GM12872 (cell line): ENCODE measurements at regions not wholly inside any gene's neighbourhood (a gene's known extent, or its start where the extent isn't known, plus 50 kb on each side); places are given as distances from the start of the nearest gene placed in this dataset.

Experiments
- TF ChIP-seq, protein P1 (sequence below): IDR thresholded peaks from 3 replicates; pipeline ENCODE4 v1.5.1; 2011; ENCODE audit warnings: low read depth, mild to moderate bottlenecking, low read length, moderate library complexity; ENCODE audit not compliant: insufficient read depth

DNA sequence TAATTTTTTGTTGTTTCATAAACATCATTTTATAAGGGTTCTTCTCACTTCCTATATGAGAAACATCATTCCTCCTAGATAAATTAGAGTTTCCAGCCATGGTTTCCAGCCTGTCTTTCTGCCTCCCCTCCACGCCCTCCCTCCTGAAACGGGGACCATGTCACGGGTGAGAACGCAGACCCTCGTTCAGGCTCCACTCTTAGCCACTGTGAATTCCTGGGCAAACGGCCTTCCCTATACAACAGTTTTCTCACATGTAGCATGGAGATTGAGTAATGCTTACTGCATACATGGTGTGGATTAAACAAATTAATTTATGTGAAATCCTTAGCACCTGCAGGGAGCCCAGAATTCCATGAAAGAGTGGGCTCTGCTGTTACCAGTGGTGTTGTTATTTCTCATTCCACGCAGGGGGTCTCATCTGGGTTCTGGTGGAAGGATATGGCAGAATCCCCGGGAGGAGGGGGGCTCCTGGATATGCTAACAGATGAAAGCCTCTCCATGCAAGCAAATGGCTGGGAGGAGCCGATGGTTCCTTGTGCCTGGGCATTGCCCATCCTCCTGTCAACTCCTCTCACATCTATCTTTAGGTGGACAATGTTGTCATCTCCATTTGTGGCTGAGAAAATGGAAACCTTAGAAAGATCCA is 54.0 kb upstream of the TWIST2 start:
- TF ChIP-seq, protein P1, sequence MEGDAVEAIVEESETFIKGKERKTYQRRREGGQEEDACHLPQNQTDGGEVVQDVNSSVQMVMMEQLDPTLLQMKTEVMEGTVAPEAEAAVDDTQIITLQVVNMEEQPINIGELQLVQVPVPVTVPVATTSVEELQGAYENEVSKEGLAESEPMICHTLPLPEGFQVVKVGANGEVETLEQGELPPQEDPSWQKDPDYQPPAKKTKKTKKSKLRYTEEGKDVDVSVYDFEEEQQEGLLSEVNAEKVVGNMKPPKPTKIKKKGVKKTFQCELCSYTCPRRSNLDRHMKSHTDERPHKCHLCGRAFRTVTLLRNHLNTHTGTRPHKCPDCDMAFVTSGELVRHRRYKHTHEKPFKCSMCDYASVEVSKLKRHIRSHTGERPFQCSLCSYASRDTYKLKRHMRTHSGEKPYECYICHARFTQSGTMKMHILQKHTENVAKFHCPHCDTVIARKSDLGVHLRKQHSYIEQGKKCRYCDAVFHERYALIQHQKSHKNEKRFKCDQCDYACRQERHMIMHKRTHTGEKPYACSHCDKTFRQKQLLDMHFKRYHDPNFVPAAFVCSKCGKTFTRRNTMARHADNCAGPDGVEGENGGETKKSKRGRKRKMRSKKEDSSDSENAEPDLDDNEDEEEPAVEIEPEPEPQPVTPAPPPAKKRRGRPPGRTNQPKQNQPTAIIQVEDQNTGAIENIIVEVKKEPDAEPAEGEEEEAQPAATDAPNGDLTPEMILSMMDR = no peak

DNA sequence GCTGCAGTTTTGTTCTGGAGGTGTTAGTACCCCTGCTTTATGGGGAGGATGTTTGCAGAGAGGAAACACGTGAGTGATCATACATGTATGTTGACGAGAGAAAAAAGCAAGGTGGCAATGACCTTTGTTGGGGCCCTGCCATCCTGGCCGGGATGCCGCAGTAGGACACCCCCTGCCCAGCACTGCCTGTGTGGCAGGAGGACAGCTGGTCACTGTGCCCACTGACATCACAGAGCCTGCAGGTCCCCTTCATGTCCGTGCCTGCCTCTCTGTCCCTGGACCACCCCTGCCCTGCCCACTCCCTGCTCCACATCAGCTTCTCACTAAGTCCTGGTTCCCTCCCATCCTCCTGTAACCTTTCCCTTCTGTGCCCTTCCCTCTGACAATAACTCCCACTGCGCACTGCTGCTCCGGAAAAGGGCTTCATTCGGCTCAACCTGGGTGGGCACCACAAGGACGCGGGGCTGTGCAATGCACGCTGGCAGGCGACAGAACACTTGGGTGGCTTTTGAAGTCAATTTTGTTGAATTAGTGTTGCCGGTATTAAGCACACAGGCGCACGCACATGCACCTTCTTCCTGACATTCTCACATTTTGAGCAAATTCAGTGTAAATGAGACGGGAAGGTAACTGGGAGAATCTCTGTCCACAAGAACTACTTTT is 51.5 kb upstream of the TWIST2 start:
- TF ChIP-seq, protein P1 = no peak

DNA sequence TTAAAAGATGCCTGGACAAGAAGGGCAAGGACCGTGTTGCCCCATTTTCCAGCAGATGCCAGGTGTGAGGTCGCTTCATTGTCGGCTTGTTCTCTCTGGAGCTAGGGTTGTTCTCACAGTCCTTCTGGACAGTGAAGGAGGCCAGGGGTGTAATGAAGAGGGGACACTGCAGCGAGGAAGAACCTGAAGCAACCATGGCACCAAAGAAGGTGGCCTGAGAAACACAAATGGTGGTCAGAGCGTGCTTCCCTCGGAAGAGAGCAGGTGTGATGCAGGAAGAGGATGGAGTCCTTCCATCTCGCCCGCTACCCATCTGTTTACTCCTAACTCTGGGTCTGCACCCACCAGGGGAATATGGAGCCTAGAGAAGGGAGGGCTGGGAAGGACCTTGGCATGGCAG is 50.3 kb upstream of the TWIST2 start:
- TF ChIP-seq, protein P1 = no peak
